H54 (cell line): ENCODE measurements at regions not wholly inside any gene's neighbourhood (a gene's known extent, or its start where the extent isn't known, plus 50 kb on each side); places are given as distances from the start of the nearest gene placed in this dataset.

Experiments
- DNase-seq: peaks from one replicate; pipeline ENCODE4 v3.0.0; 2011; ENCODE audit warnings: low spot score, mixed read lengths; ENCODE audit not compliant: insufficient read length
- FAIRE-seq: peaks from 3 replicates; lab custom pipeline; 2011; peaks lifted over from hg19 to GRCh38; lab: Jason Lieb, UNC
- POLR2A ChIP-seq: IDR thresholded peaks from 2 replicates; pipeline ENCODE4 v1.6.1; 2011; ENCODE audit warnings: low read depth, mild to moderate bottlenecking, low read length

GRCh38 chr4:16450724-16451123 lies 224.5 kb upstream of the TAPT1 start:
- DNase-seq (no peak), FAIRE-seq (no peak)
- TF ChIP-seq POLR2A, result no peak

GRCh38 chr4:16450031-16450430 lies 223.8 kb upstream of the TAPT1 start:
- no peak for FAIRE-seq
- TF ChIP-seq POLR2A, result no peak
- no peak for DNase-seq

- no peak for DNase-seq
- TF ChIP-seq POLR2A, result no peak
- FAIRE-seq, result no peak
These were observed 223.1 kb upstream of the TAPT1 start for GRCh38 chr4:16449406-16449805.

- DNase-seq (no peak), FAIRE-seq (no peak)
- no peak for TF ChIP-seq POLR2A
These were observed 222.1 kb upstream of the TAPT1 start for GRCh38 chr4:16448241-16448840.

GRCh38 chr4:16443504-16444088 lies 217.3 kb upstream of the TAPT1 start:
- FAIRE-seq (no peak), DNase-seq (no peak)
- TF ChIP-seq POLR2A, result no peak

GRCh38 chr4:16442296-16442695 lies 216.0 kb upstream of the TAPT1 start:
- FAIRE-seq, result no peak
- no peak for DNase-seq
- TF ChIP-seq POLR2A, result no peak

- no peak for DNase-seq
- FAIRE-seq, result no peak
- TF ChIP-seq POLR2A, result no peak
These were observed 213.5 kb upstream of the TAPT1 start for GRCh38 chr4:16439768-16440167.

GRCh38 chr4:16438986-16439385 lies 212.7 kb upstream of the TAPT1 start:
- TF ChIP-seq POLR2A, result no peak
- FAIRE-seq (no peak), DNase-seq (no peak)

GRCh38 chr4:16437836-16438235 lies 211.6 kb upstream of the TAPT1 start:
- FAIRE-seq, result no peak
- no peak for TF ChIP-seq POLR2A

GRCh38 chr4:16431866-16432265 lies 205.6 kb upstream of the TAPT1 start:
- FAIRE-seq, result no peak
- DNase-seq, result no peak
- TF ChIP-seq POLR2A, result no peak

More at GRCh38 chr4:16437836-16438235, 211.6 kb upstream of the TAPT1 start:
- no peak for DNase-seq

- FAIRE-seq (no peak), DNase-seq (no peak)
These were observed 192.5 kb upstream of the TAPT1 start for GRCh38 chr4:16418814-16419213.

GRCh38 chr4:16417198-16417597 lies 190.9 kb upstream of the TAPT1 start:
- FAIRE-seq (no peak), DNase-seq (no peak)
- no peak for TF ChIP-seq POLR2A

More at GRCh38 chr4:16418814-16419213, 192.5 kb upstream of the TAPT1 start:
- no peak for TF ChIP-seq POLR2A

GRCh38 chr4:16416601-16417000 lies 190.3 kb upstream of the TAPT1 start:
- no peak for DNase-seq
- no peak for FAIRE-seq
- TF ChIP-seq POLR2A, result no peak

- FAIRE-seq (no peak), DNase-seq (no peak)
- TF ChIP-seq POLR2A, result no peak
These were observed 189.5 kb upstream of the TAPT1 start for GRCh38 chr4:16415751-16416150.

GRCh38 chr4:16413814-16414555 lies 187.7 kb upstream of the TAPT1 start:
- no peak for TF ChIP-seq POLR2A
- FAIRE-seq, result no peak

More at GRCh38 chr4:16413814-16414555, 187.7 kb upstream of the TAPT1 start:
- DNase-seq, result no peak
